ENCODE measurements at regions not wholly inside any gene's neighbourhood (a gene's known extent, or its start where the extent isn't known, plus 50 kb on each side); places are given as distances from the start of the nearest gene placed in this dataset.
"Not testable (repeated sequence)": the region's sequence is repeated elsewhere in the genome, so short reads cannot be mapped to it uniquely, and the experiment has no call there.

- H3K4me1 ChIP-seq (ENCODE audit: control insufficient read depth, insufficient read depth, low read length): no peaks in the 10 kb centered on the region
- no peaks in the 10 kb centered on the region for H3K27me3 ChIP-seq (ENCODE audit: control insufficient read depth, insufficient read depth, low read length)
- no peak overlapping the region for H3K4me3 ChIP-seq (ENCODE audit: low read depth, low read length)
- H3K9ac ChIP-seq (ENCODE audit: low read depth, low read length): no peak overlapping the region
- H3K36me3 ChIP-seq (ENCODE audit: control insufficient read depth, insufficient read depth, low read length): no peaks in the 10 kb centered on the region
- no peak overlapping the region for H3K27ac ChIP-seq (ENCODE audit: low read depth, low read length)
- no peaks in the 10 kb centered on the region for H3K9me3 ChIP-seq (ENCODE audit: control insufficient read depth, insufficient read depth, low read length)
These were observed 137.2 kb downstream of the TRIM43 start for GRCh38 chr2:95728878-95729596.

- Histone ChIP-seq H3K27me3 (ENCODE audit: control insufficient read depth, insufficient read depth, low read length) (no peaks in the 10 kb centered on the region), H3K4me3 (ENCODE audit: low read depth, low read length) (no peak overlapping the region), H3K9me3 (ENCODE audit: control insufficient read depth, insufficient read depth, low read length) (no peaks in the 10 kb centered on the region), H3K9ac (ENCODE audit: low read depth, low read length) (no peak overlapping the region), H3K4me1 (ENCODE audit: control insufficient read depth, insufficient read depth, low read length) (no peaks in the 10 kb centered on the region), H3K27ac (ENCODE audit: low read depth, low read length) (no peak overlapping the region), H3K36me3 (ENCODE audit: control insufficient read depth, insufficient read depth, low read length) (no peaks in the 10 kb centered on the region)
These were observed 137.8 kb downstream of the TRIM43 start for GRCh38 chr2:95729597-95729955.

GRCh38 chr2:95730813-95731212, 139.0 kb downstream of the TRIM43 start:
- Histone ChIP-seq H3K4me1 (ENCODE audit: control insufficient read depth, insufficient read depth, low read length) (no peaks in the 10 kb centered on the region), H3K36me3 (ENCODE audit: control insufficient read depth, insufficient read depth, low read length) (no peaks in the 10 kb centered on the region), H3K27me3 (ENCODE audit: control insufficient read depth, insufficient read depth, low read length) (no peaks in the 10 kb centered on the region), H3K9ac (ENCODE audit: low read depth, low read length) (no peak overlapping the region), H3K9me3 (ENCODE audit: control insufficient read depth, insufficient read depth, low read length) (no peaks in the 10 kb centered on the region), H3K27ac (ENCODE audit: low read depth, low read length) (no peak overlapping the region), H3K4me3 (ENCODE audit: low read depth, low read length) (no peak overlapping the region)

- Histone ChIP-seq H3K9ac (ENCODE audit: low read depth, low read length) (no peak overlapping the region), H3K9me3 (ENCODE audit: control insufficient read depth, insufficient read depth, low read length) (no peaks in the 10 kb centered on the region), H3K27me3 (ENCODE audit: control insufficient read depth, insufficient read depth, low read length) (no peaks in the 10 kb centered on the region), H3K4me3 (ENCODE audit: low read depth, low read length) (no peak overlapping the region), H3K27ac (ENCODE audit: low read depth, low read length) (no peak overlapping the region), H3K36me3 (ENCODE audit: control insufficient read depth, insufficient read depth, low read length) (no peaks in the 10 kb centered on the region), H3K4me1 (ENCODE audit: control insufficient read depth, insufficient read depth, low read length) (no peaks in the 10 kb centered on the region)
These were observed 143.4 kb downstream of the TRIM43 start for GRCh38 chr2:95734976-95735890.

- H3K4me3 ChIP-seq (ENCODE audit: low read depth, low read length): no peak overlapping the region
- H3K4me1 ChIP-seq (ENCODE audit: control insufficient read depth, insufficient read depth, low read length): no peaks in the 10 kb centered on the region
- no peaks in the 10 kb centered on the region for H3K9me3 ChIP-seq (ENCODE audit: control insufficient read depth, insufficient read depth, low read length)
- no peak overlapping the region for H3K9ac ChIP-seq (ENCODE audit: low read depth, low read length)
- no peaks in the 10 kb centered on the region for H3K36me3 ChIP-seq (ENCODE audit: control insufficient read depth, insufficient read depth, low read length)
- H3K27ac ChIP-seq (ENCODE audit: low read depth, low read length): no peak overlapping the region
- no peaks in the 10 kb centered on the region for H3K27me3 ChIP-seq (ENCODE audit: control insufficient read depth, insufficient read depth, low read length)
These were observed 146.5 kb downstream of the TRIM43 start for GRCh38 chr2:95738301-95738700.

GRCh38 chr2:95752126-95752525, 160.3 kb downstream of the TRIM43 start:
- H3K9me3 ChIP-seq (ENCODE audit: control insufficient read depth, insufficient read depth, low read length); H3K4me3 ChIP-seq (ENCODE audit: low read depth, low read length); H3K9ac ChIP-seq (ENCODE audit: low read depth, low read length); H3K4me1 ChIP-seq (ENCODE audit: control insufficient read depth, insufficient read depth, low read length); H3K27me3 ChIP-seq (ENCODE audit: control insufficient read depth, insufficient read depth, low read length); H3K36me3 ChIP-seq (ENCODE audit: control insufficient read depth, insufficient read depth, low read length); H3K27ac ChIP-seq (ENCODE audit: low read depth, low read length): not testable (repeated sequence)

- H3K4me3 ChIP-seq (ENCODE audit: low read depth, low read length); H3K36me3 ChIP-seq (ENCODE audit: control insufficient read depth, insufficient read depth, low read length); H3K27me3 ChIP-seq (ENCODE audit: control insufficient read depth, insufficient read depth, low read length); H3K9me3 ChIP-seq (ENCODE audit: control insufficient read depth, insufficient read depth, low read length); H3K4me1 ChIP-seq (ENCODE audit: control insufficient read depth, insufficient read depth, low read length); H3K27ac ChIP-seq (ENCODE audit: low read depth, low read length); H3K9ac ChIP-seq (ENCODE audit: low read depth, low read length): not testable (repeated sequence)
These were observed 162.0 kb downstream of the TRIM43 start for GRCh38 chr2:95753812-95754211.

- H3K27me3 ChIP-seq (ENCODE audit: control insufficient read depth, insufficient read depth, low read length); H3K36me3 ChIP-seq (ENCODE audit: control insufficient read depth, insufficient read depth, low read length); H3K9me3 ChIP-seq (ENCODE audit: control insufficient read depth, insufficient read depth, low read length); H3K4me3 ChIP-seq (ENCODE audit: low read depth, low read length); H3K9ac ChIP-seq (ENCODE audit: low read depth, low read length); H3K4me1 ChIP-seq (ENCODE audit: control insufficient read depth, insufficient read depth, low read length); H3K27ac ChIP-seq (ENCODE audit: low read depth, low read length): not testable (repeated sequence)
These were observed 162.4 kb downstream of the TRIM43 start for GRCh38 chr2:95754213-95754612.

- H3K4me1 ChIP-seq (ENCODE audit: control insufficient read depth, insufficient read depth, low read length); H3K27ac ChIP-seq (ENCODE audit: low read depth, low read length); H3K9me3 ChIP-seq (ENCODE audit: control insufficient read depth, insufficient read depth, low read length): not testable (repeated sequence)
These were observed 163.2 kb downstream of the TRIM43 start for GRCh38 chr2:95754819-95755563.

GRCh38 chr2:95755956-95756669, 164.3 kb downstream of the TRIM43 start:
- not testable (repeated sequence) for H3K27me3 ChIP-seq (ENCODE audit: control insufficient read depth, insufficient read depth, low read length); H3K4me1 ChIP-seq (ENCODE audit: control insufficient read depth, insufficient read depth, low read length); H3K9me3 ChIP-seq (ENCODE audit: control insufficient read depth, insufficient read depth, low read length); H3K9ac ChIP-seq (ENCODE audit: low read depth, low read length); H3K36me3 ChIP-seq (ENCODE audit: control insufficient read depth, insufficient read depth, low read length); H3K4me3 ChIP-seq (ENCODE audit: low read depth, low read length); H3K27ac ChIP-seq (ENCODE audit: low read depth, low read length)

More at GRCh38 chr2:95754819-95755563, 163.2 kb downstream of the TRIM43 start:
- not testable (repeated sequence) for H3K36me3 ChIP-seq (ENCODE audit: control insufficient read depth, insufficient read depth, low read length); H3K27me3 ChIP-seq (ENCODE audit: control insufficient read depth, insufficient read depth, low read length); H3K4me3 ChIP-seq (ENCODE audit: low read depth, low read length); H3K9ac ChIP-seq (ENCODE audit: low read depth, low read length)

All from HUES48 (cell line).